ACHN (cell line): ENCODE measurements at regions not wholly inside any gene's neighbourhood (a gene's known extent, or its start where the extent isn't known, plus 50 kb on each side); places are given as distances from the start of the nearest gene placed in this dataset.
"Not testable (repeated sequence)": the region's sequence is repeated elsewhere in the genome, so short reads cannot be mapped to it uniquely, and the experiment has no call there.

Experiments used
- DNase-seq: peaks from one replicate; pipeline ENCODE4 v3.0.0-alpha.2; 2015
- in situ Hi-C: cut with HindIII; loops from 2 replicates; pipeline ENCODE4 v1.10.0; 2017; ENCODE audit warnings: low sequenced_read_pairs, low pct_ligation_motif_present, low pct_unique_long_range_greater_than_20kb

DNA sequence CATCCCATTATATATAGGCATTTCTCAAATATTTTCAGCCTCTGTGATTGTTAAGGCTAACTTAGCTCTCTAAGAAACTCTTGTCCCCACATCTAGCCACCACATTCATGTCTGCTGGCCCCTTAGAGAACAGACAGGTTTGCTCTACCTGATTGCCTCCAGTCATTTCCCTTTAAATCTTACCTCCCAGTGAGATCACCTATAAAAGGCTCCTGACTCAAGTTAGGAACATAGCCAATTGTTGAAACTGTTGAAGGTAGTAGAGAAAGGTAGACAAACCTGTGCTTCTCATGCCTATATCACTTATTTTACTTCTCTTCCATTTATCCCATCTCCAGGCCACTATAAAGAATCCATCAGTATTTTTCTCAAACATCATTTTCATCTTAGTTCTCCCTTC lies 771.4 kb downstream of the DIAPH3 start:
- in situ Hi-C loops, result no loop called here

DNA sequence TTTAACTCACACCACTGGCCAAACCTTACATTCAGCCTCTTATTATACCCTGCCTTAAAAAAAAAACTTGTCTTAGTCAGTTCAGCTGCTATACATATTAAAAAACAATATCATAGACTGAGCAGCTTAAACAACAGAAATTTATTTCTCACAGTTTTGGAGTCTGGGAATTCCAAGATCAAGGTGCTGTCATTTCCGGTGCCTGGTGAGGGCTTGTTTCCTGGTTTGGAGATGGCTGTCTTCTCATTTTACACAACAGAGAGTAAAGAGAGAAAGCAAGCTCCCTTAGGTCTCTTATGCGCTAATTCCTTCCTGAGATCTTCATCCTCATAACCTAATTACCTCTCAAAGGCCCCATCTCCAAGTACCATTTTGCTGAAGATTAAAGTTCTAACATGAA lies 769.2 kb downstream of the DIAPH3 start:
- DNase-seq, result no peak
- in situ Hi-C loops, result no loop called here

More for the DNA sequence above, 771.4 kb downstream of the DIAPH3 start:
- no peak for DNase-seq

DNA sequence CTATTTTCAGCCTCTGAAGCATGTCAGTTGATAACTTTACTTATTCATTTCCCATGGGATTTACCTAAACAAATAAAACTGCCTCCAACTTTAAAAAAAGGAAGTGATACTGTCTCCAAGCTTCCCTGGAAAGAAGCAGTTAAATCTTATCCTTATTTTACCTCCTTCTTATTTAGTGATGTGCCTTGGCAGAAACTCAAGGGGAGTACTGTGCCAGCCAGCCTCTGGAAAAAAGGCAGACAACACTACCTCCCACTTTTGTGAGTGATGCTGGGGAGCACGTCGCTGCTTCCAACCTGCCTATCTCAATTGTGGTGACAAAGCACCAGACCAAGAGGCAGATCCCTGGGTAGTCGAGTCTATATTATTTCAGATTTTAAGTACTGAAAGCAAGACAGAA lies 765.6 kb downstream of the DIAPH3 start:
- DNase-seq, result no peak
- in situ Hi-C loops, result no loop called here

DNA sequence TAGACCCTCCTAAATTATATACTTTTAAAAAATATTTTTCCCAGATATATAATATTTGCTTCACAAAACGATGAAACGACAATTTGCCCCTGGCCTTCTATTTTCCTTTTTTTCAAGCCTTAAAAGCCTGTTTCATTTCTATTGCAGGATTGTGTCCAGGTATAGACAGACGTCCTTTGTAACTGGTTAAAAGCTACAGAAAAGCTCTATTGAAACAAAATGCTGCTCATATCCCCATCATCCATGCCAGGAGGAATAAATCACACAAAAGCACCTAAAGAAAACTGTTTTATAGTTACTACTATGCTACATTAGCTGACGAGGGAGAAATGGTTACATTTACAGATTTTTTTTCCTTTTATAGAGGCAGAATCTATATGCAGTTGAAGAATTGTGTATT lies 765.1 kb downstream of the DIAPH3 start:
- in situ Hi-C loops, result no loop called here
- no peak for DNase-seq

DNA sequence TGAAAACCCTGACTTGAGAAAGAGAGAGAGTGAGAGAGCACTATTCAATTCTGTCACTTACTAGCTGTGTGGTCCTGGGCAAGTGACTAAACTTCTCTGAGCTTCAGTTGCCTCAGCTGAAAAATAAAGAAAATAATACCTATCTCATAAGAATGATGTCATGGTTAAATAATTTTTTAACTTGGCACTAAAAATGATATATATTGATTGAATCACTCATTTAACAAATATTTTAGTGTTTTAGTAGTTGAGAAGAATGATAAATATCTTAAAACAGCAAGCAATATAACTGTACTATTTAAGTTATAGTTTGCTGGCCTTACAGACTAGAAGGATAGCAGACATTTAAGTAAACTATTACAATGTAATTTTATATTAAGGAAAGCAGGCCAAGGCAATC lies 764.2 kb downstream of the DIAPH3 start:
- DNase-seq, result no peak
- in situ Hi-C loops, result no loop called here

DNA sequence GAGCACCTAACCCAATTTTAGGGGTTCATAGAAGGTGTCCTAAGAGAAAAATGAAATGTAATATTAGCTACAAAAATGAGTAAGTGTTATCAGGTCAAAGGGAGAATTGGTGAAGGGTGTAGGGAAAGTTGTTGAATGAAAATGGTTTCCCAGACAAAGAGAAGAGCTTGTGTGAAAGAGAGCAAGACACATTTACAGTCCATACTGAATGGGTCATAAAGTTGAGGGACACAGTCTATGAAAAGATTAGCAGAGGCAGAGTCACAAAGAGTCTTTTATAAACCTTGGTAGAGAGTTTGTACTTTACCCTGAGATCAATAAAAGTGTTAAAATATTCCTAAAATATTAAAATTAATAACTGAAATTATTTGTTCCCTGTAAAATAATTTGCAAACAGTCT lies 759.4 kb downstream of the DIAPH3 start:
- DNase-seq, result no peak
- in situ Hi-C loops, result no loop called here

DNA sequence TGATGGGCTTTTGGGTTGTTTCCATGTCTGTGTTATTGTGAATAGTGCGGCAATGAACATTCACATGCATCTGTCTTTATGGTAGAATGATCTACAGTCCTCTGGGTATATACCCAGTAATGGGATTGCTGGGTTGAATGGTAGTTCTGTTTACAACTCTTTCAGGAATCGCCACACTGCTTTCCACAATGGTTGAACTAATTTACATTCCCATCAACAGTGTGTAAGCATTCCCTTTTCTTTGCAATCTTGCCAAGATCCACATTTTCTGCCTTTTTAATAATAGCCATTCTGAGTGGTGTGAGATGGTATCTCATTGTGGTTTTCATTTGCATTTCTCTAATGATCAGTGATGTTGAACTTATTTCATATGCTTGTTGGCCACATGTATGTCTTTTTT lies 756.5 kb downstream of the DIAPH3 start:
- in situ Hi-C loops, DNase-seq: not testable (repeated sequence)

DNA sequence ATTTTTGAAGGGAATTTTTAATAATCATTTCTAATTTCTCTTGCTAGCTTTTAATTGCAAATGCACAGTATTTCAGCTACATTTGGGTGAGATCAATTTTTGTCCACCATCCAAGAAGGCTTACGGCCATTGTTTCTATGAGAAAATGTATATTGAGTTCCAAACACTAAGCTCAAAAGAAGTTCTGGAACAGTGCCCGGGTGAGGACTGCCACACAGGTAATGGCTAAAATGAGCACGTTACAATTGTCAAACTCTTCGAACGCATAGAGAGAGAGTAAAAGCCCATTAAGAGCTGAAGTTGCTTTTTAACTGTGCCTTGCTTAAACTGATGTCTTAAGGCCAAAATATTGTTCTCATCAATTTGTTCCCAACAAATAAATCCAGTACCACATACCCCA lies 755.0 kb downstream of the DIAPH3 start:
- DNase-seq, result no peak
- in situ Hi-C loops, result no loop called here

DNA sequence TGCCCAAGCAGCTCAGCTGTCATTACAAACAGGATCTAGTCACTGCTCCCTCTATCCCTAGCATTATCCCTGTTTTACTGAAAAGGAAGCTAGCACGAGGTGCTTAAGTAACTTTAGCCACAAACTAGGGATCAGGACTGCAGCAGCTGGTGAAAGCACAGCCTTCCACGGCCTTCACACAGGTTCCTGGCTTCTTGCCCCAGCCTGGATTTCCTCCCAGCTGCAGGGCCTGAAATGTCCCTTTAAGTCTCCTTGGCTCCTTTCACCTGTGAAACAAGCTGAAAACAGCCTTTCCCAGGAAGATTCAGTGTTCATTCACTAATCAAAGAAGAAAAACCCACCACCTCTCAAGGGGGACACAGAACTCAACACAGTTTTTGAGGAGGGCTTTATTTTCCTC lies 754.5 kb downstream of the DIAPH3 start:
- in situ Hi-C loops, result no loop called here
- DNase-seq, result no peak

DNA sequence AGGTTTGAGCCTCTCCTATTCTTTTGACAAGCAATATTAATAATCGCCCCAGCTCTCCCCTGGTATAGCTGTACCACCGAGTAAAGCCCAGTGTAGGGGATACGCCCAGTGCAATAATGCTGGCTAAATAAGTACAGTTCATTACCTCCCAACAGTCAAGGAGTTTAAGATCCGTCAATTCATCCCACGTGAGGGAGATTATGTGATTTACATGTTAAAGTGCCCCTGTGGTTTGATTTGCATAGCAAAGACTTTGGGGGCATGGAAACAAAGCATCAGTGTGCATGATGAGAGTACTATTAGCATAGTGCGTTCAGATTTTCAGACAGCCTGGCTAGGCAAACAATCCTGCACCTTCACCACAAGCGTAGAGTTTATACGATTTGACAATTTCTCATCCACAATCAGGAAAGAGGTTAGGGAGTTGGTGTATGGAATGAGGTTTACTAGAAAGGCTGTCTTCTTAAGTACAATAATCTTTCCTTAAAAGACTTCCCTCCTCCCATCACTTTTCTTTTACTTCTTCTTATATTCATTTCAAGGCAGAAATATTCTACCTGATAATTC lies 754.0 kb downstream of the DIAPH3 start:
- in situ Hi-C loops, result no loop called here
- DNase-seq, result no peak

DNA sequence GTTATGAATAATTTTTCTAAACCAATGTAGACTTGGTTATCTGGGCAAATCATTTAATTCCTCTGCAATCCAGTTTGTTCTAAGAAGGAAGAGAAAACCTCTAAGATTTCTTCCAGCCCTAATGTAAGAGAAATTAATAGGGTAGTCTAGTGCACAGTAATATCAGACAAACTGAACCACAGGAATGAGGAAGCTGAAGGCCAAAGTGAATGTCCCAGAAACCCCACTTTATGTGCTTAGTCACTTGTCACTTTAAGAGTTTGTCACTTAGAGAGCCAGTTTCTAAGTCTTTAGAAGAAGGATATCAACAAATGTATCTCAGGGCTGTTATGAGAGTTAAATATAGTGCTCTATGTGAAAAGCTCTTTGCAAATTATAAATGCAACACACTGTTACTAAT lies 750.6 kb downstream of the DIAPH3 start:
- in situ Hi-C loops, result no loop called here
- DNase-seq, result no peak

DNA sequence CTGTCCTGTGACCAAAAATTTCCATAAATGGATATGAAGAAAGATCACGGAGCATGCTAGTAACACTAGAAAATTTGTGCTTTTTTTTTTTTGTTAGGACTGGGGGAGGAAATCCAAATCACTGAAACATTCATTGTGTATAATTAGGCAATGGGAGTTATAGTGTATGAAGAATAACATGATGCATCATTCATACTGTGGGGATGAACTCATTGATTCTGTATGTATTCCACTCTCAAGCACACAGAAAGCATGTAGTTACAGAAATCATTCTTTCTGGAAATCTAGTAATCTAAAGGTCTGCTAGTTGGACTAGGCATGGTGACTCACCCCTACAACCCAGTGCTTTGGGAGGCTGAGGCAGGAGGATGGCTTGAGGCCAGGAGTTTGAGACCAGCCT lies 749.7 kb downstream of the DIAPH3 start:
- no peak for DNase-seq
- in situ Hi-C loops, result no loop called here

DNA sequence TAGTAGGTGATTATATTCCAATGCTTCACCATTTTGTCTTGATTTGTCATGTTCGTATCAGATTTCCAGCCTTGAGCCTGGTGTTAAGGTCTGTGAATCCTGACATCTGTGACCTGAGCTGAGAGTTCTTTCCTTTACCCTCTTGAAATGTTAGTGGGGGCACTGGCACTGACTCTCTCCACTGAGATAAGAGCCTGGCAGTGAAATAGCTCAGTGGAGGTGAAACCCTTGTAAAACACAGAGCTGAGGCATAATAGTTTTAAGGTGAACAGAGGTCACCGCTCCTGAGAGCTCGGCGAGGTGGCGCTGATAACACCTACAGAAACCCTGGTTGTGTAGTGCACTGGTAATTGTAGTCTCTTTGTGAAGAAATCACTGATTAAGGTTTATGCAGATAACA lies 748.2 kb downstream of the DIAPH3 start:
- DNase-seq, result no peak

DNA sequence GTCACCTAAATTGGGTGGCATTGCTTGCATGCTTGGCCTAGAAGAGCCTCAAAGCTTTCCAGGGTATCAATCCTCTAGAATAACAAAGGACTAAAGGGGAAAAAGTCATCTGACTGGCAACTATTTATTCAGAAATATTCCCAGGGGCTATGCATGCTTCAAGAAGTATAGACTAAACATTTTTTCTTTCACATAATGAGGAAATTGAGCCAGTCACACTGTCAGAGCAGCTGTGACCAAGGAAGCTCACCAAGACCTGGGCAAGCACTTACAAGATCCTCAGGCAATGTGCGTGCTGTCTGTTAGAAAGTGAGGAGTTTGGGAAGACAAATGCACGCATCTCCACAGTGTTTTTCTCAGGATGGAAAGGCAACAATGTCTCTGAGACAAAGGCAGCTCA lies 747.2 kb downstream of the DIAPH3 start:
- in situ Hi-C loops, result no loop called here
- no peak for DNase-seq

More for the DNA sequence above, 748.2 kb downstream of the DIAPH3 start:
- in situ Hi-C loops, result no loop called here

DNA sequence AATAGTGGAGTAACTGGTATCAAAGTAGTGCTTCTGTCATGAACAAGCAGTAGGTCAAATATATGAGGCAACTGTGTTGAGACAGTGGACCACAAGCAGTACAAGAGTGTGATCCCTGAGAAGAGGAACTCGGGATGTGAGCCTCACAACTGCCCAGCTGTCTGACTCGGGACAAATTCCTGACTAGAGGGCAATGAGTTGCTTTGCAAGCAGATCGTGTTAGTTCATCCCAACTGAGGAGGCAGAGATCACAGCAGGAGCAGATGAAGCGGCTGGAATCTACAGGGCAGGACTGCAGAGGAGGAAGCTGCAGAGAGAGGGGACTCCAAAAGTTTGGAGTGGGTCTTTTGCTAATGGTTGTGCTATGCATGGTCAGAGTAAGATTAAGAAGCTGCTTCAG lies 741.1 kb downstream of the DIAPH3 start:
- DNase-seq, result no peak
- in situ Hi-C loops, result no loop called here

DNA sequence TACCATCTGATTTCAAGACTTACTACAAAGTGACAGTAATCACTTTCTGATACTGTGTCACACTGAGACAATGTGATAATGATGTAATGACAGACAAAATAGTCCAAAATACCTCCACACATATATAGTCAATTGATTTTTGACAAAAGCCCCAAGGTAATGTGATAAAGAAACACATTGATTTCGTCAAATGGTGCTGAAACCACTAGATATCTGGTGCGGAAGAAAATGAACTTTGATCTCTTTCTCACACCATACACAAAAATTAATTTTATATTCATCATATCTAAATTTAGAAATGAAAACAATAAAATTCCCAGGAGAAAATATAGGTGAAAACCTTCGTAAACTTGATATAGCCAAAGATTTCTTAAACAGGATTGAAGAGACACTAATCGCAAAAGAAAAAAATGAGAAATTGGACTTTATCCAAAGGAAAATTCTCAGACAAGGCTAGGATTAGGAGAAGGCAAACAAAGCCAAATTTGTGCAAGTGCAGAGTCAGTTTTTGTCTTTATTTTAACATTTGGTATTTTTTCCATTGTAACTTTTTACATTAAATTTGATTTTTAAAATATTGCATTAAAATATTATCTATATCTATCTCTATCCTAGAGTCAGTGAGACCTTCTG lies 739.9 kb downstream of the DIAPH3 start:
- DNase-seq, result no peak
- in situ Hi-C loops, result no loop called here

DNA sequence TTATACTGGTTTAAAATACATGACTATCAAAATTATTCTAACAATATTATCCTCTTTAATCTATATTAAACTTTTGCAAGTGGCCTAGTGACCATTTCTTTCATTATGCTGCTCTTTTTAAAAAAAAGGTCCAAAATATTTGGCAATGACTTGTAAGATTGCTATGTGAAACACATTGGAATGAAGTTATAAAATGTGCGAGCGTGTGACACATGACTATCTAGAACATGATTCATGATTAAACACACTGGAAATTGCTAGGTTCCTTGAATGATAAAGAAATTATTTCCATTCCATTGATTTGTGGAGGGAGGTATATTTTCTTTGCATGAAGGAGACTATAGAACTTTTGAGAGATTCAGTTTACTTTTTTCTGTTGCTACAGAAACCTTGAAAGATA lies 739.1 kb downstream of the DIAPH3 start:
- no peak for DNase-seq

DNA sequence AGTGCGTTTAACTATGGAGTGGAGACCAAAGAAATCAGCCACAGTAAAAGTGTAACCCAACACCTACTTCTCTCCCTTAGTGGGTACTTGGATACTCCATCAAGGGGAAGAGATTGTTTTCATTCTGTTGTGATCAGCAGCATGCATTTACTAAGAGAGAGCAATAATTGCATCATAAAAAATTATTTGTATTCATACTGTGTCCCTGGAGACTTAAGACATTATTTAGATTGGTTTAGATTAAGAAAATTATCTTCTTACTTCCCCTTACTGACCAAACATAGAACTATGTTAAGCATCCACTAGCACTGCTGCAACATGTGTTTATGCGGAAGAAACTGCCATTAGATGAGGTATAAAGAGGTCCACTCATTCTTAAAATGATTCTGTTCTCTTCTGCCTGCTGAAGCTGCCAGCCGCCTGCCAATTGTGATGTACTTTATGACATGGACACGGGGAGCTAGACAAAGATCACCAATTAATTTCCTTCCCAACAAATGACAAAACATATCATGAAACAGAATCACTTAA lies 738.5 kb downstream of the DIAPH3 start:
- no peak for DNase-seq
- in situ Hi-C loops, result no loop called here

More for the DNA sequence above, 739.1 kb downstream of the DIAPH3 start:
- in situ Hi-C loops, result no loop called here

DNA sequence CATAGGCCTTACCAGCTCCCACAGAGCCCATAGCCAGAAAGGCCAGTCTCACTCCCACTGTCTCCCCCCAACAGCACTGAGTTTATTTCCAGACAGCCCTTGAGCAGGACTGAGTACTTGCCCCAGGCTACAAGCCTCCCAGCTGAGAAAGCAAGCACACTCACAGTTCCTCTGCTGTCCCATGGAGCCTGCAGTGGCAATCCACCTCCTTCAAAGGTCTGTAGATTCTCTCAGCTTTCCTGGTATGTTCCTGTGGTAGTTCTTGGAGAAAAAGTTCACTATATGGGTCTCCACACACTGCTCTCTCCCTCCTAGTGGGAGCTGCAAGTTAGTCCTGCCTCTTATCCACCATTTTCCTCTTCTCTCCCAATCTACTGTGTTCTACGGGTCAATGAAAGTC lies 728.7 kb downstream of the DIAPH3 start:
- in situ Hi-C loops, result no loop called here
- DNase-seq, result no peak

DNA sequence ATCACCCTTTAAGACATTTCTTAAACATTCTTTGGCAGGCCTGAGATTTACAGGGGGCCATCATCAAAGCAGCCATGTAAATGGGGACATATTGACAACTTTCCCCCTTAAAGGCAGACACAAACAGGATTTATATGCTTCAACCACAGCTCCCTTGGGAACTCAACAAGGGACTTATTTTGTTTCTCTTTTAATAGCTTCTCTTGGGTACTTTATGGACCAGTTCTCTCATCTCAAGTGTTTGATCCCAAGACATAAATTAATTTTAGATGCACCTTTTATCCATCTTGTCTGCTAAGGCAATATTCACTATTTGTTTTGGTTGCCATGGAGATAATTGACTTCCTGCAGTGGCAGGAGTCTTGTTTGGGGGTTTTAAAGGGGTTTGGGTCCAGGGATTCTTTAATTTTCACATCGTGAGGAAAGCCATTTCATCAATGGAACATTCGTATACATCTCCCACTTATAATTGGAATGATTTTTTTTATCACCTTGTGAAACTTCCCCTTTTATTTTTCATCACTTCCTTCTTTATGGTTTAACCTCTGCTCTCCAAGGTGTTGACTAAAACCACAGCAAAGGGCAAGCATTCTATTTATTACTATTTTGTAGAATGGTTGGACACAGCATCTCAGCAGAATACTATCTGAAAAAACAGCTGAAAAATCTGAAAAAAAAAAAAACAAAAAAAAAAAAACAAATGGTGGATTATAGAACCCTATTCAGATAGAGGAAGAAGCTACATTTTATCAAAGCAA lies 726.0 kb downstream of the DIAPH3 start:
- DNase-seq, result no peak
- in situ Hi-C loops, result no loop called here
